ENCODE measurements at regions not wholly inside any gene's neighbourhood (a gene's known extent, or its start where the extent isn't known, plus 50 kb on each side); places are given as distances from the start of the nearest gene placed in this dataset.
"Not testable (repeated sequence)": the region's sequence is repeated elsewhere in the genome, so short reads cannot be mapped to it uniquely, and the experiment has no call there.

DNA sequence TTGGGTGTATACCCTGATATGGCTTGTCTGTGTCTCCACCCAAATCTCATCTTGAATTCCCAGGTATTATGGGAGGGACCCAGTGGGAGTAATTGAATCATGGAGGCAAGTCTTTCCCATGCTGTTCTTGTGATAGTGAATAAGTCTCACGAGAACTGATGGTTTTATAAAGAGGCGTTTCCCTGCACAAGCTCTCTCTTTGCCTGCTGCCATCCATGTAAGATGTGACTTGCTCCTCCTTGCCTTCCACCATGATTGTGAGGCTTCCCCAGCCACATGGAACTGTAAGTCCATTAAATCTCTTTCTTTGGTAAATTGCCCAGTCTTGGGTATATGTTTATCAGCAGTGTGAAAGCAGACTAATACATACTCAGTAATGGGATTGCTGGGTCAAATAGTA is 96.4 kb downstream of the UTRN start:
- not testable (repeated sequence) for H3K27me3 ChIP-seq (ENCODE audit: control insufficient read depth, insufficient read depth, low read length); H3K4me3 ChIP-seq (ENCODE audit: low read length); H3K9me3 ChIP-seq (ENCODE audit: control insufficient read depth, low read length); H3K9ac ChIP-seq (ENCODE audit: low read length); H3K36me3 ChIP-seq (ENCODE audit: control insufficient read depth, insufficient read depth, low read length)
- H3K4me1 ChIP-seq (ENCODE audit: control insufficient read depth, insufficient read depth, low read length): peaks cover 32% of the 10 kb centered on the region

DNA sequence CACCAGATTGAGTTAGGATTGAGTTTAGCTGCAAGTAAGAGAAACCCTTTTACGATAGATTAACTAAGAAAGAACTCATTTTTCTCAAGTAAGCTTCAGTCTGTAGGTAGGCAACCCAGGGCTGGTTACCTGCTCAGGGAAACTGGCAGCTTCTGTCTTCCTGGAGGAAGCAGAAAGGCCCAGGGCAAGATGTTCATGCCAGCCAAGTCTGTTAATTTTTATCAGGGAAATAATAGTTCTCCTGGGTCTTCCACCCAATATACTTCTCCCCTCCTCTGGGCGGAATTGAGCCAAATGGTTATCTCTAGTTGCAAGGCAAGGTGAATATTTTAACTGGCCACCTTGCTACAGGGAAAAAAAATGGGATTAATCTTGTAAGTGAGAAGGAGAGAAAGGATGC is 98.2 kb downstream of the UTRN start:
- peaks cover 15% of the 10 kb centered on the region for H3K4me1 ChIP-seq (ENCODE audit: control insufficient read depth, insufficient read depth, low read length)
- no peaks in the 10 kb centered on the region for H3K27me3 ChIP-seq (ENCODE audit: control insufficient read depth, insufficient read depth, low read length)
- H3K36me3 ChIP-seq (ENCODE audit: control insufficient read depth, insufficient read depth, low read length): no peaks in the 10 kb centered on the region
- no peaks in the 10 kb centered on the region for H3K9me3 ChIP-seq (ENCODE audit: control insufficient read depth, low read length)
- H3K4me3 ChIP-seq (ENCODE audit: low read length): no peak overlapping the region
- H3K9ac ChIP-seq (ENCODE audit: low read length): no peak overlapping the region

DNA sequence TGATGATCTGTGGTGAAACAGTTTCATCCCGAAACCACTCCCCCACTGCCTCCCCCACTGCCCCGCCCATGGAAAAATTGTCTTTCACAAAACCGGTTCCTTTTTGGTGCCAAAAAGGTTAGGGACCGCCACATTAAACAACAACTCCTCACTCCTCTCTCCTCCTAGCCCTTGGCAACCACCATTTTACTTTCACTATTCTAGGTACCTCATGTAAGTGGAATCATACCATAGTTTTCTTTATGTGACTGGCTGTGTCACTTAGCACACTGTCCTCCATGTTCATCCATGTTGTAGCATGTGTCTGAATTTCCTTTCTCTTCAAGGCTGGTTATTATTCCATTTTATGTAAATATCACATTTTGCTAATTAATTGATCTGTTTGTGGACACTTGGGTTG is 99.3 kb downstream of the UTRN start:
- Histone ChIP-seq H3K4me1 (ENCODE audit: control insufficient read depth, insufficient read depth, low read length) (peaks cover 4% of the 10 kb centered on the region), H3K9ac (ENCODE audit: low read length) (no peak overlapping the region), H3K4me3 (ENCODE audit: low read length) (no peak overlapping the region), H3K27me3 (ENCODE audit: control insufficient read depth, insufficient read depth, low read length) (no peaks in the 10 kb centered on the region), H3K36me3 (ENCODE audit: control insufficient read depth, insufficient read depth, low read length) (no peaks in the 10 kb centered on the region), H3K9me3 (ENCODE audit: control insufficient read depth, low read length) (no peaks in the 10 kb centered on the region)

GRCh38 chr6:144389474-144389873 is 104.3 kb downstream of the UTRN start:
- H3K36me3 ChIP-seq (ENCODE audit: control insufficient read depth, insufficient read depth, low read length); H3K4me1 ChIP-seq (ENCODE audit: control insufficient read depth, insufficient read depth, low read length); H3K4me3 ChIP-seq (ENCODE audit: low read length); H3K9me3 ChIP-seq (ENCODE audit: control insufficient read depth, low read length); H3K9ac ChIP-seq (ENCODE audit: low read length); H3K27me3 ChIP-seq (ENCODE audit: control insufficient read depth, insufficient read depth, low read length): not testable (repeated sequence)

DNA sequence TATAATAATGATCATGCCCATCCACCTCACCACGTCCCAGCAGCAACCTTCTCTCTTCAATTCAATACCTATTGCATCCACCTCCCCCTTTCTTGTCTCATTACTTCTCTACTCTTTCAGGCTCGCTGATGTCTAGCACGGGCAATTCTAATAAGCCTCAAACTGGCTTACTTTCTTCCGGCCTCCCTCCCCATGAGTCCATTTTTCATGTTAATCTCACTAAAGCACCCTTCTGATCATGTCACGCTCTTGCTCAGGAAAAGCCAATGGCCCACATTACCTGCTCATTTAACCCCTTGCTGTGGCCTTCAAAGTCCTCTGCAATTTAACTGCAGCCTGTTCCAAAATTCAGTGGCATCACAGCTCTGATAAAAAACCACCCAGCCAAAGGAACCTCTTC is 105.1 kb downstream of the UTRN start:
- no peak overlapping the region for H3K4me3 ChIP-seq (ENCODE audit: low read length)

GRCh38 chr6:144390886-144391285 is 105.8 kb downstream of the UTRN start:
- no peaks in the 10 kb centered on the region for H3K36me3 ChIP-seq (ENCODE audit: control insufficient read depth, insufficient read depth, low read length)
- H3K4me1 ChIP-seq (ENCODE audit: control insufficient read depth, insufficient read depth, low read length): no peaks in the 10 kb centered on the region
- H3K9ac ChIP-seq (ENCODE audit: low read length): no peak overlapping the region
- no peak overlapping the region for H3K4me3 ChIP-seq (ENCODE audit: low read length)
- H3K9me3 ChIP-seq (ENCODE audit: control insufficient read depth, low read length): no peaks in the 10 kb centered on the region
- H3K27me3 ChIP-seq (ENCODE audit: control insufficient read depth, insufficient read depth, low read length): no peaks in the 10 kb centered on the region

More for the DNA sequence above, 105.1 kb downstream of the UTRN start:
- Histone ChIP-seq H3K9me3 (ENCODE audit: control insufficient read depth, low read length) (no peaks in the 10 kb centered on the region), H3K4me1 (ENCODE audit: control insufficient read depth, insufficient read depth, low read length) (no peaks in the 10 kb centered on the region), H3K36me3 (ENCODE audit: control insufficient read depth, insufficient read depth, low read length) (no peaks in the 10 kb centered on the region), H3K27me3 (ENCODE audit: control insufficient read depth, insufficient read depth, low read length) (no peaks in the 10 kb centered on the region), H3K9ac (ENCODE audit: low read length) (no peak overlapping the region)

DNA sequence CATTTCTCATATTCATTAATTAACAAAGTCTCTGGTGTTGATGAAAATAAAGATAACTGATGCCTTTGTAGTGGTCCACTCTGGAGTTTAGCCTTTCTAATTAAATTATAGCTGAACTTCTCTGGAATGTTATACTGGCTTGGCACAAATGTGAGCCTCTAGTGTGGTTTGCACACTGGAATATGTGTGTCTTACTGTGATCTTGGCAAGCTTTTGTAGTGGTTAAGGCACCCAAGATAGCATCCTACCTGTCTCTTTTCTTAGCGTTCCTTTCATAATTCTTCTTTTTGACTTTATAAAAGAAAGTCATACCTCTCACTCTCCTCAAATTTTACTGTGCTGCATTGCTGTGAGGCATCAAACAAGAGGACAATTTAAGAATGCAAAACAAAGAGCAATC is 107.4 kb downstream of the UTRN start:
- H3K9ac ChIP-seq (ENCODE audit: low read length): no peak overlapping the region
- no peaks in the 10 kb centered on the region for H3K27me3 ChIP-seq (ENCODE audit: control insufficient read depth, insufficient read depth, low read length)
- H3K9me3 ChIP-seq (ENCODE audit: control insufficient read depth, low read length): no peaks in the 10 kb centered on the region
- H3K4me3 ChIP-seq (ENCODE audit: low read length): no peak overlapping the region
- no peaks in the 10 kb centered on the region for H3K4me1 ChIP-seq (ENCODE audit: control insufficient read depth, insufficient read depth, low read length)
- H3K36me3 ChIP-seq (ENCODE audit: control insufficient read depth, insufficient read depth, low read length): no peaks in the 10 kb centered on the region

- Histone ChIP-seq H3K27me3 (ENCODE audit: control insufficient read depth, insufficient read depth, low read length) (no peaks in the 10 kb centered on the region), H3K4me3 (ENCODE audit: low read length) (no peak overlapping the region), H3K9me3 (ENCODE audit: control insufficient read depth, low read length) (no peaks in the 10 kb centered on the region), H3K4me1 (ENCODE audit: control insufficient read depth, insufficient read depth, low read length) (no peaks in the 10 kb centered on the region), H3K36me3 (ENCODE audit: control insufficient read depth, insufficient read depth, low read length) (no peaks in the 10 kb centered on the region), H3K9ac (ENCODE audit: low read length) (no peak overlapping the region)
Measured at GRCh38 chr6:144394210-144394609, 109.1 kb downstream of the UTRN start.

DNA sequence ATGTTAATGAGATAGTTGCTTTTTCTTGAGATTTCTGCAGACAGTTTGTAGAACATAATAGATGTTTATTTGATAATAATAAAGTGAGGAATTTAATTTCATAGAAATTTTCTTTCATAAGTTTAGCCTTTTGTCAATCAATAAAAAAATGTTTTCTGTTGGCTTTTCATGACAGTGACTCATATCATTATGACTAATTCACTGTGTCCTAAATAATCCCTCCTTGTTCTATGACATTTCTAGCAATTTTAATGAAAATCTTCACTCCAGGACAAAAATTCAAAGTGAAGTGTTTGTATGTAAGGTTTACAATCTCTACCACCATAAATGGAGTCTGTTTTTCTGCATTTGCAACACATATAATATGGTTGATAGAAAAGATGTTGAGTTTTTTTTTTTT is 109.9 kb downstream of the UTRN start:
- no peaks in the 10 kb centered on the region for H3K4me1 ChIP-seq (ENCODE audit: control insufficient read depth, insufficient read depth, low read length)
- H3K4me3 ChIP-seq (ENCODE audit: low read length): no peak overlapping the region
- no peak overlapping the region for H3K9ac ChIP-seq (ENCODE audit: low read length)

GRCh38 chr6:144395826-144396225 is 110.7 kb downstream of the UTRN start:
- H3K4me1 ChIP-seq (ENCODE audit: control insufficient read depth, insufficient read depth, low read length): no peaks in the 10 kb centered on the region
- no peaks in the 10 kb centered on the region for H3K36me3 ChIP-seq (ENCODE audit: control insufficient read depth, insufficient read depth, low read length)
- H3K9me3 ChIP-seq (ENCODE audit: control insufficient read depth, low read length): no peaks in the 10 kb centered on the region

More for the DNA sequence above, 109.9 kb downstream of the UTRN start:
- Histone ChIP-seq H3K27me3 (ENCODE audit: control insufficient read depth, insufficient read depth, low read length) (no peaks in the 10 kb centered on the region), H3K9me3 (ENCODE audit: control insufficient read depth, low read length) (no peaks in the 10 kb centered on the region), H3K36me3 (ENCODE audit: control insufficient read depth, insufficient read depth, low read length) (no peaks in the 10 kb centered on the region)

DNA sequence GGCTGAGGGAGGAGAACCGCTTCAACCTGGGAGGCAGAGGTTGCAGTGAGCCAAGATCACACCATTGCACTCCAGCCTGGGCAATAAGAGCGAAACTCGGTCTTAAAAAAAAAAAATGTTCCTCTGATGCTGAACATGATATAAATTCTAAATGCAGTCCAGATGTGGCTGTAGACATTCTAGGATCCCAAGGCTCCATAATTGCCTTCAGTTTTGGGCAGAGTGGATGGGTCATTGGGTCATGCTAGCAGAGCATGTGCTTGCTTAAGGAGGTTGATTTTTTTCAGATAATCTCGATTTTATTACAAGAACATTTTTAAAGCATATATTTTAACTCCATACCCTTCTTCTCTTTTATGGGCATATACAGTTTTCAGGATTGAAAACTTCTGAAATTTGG is 112.0 kb downstream of the UTRN start:
- Histone ChIP-seq H3K4me3 (ENCODE audit: low read length) (no peak overlapping the region), H3K9me3 (ENCODE audit: control insufficient read depth, low read length) (no peaks in the 10 kb centered on the region), H3K27me3 (ENCODE audit: control insufficient read depth, insufficient read depth, low read length) (no peaks in the 10 kb centered on the region), H3K4me1 (ENCODE audit: control insufficient read depth, insufficient read depth, low read length) (peaks cover 3% of the 10 kb centered on the region), H3K36me3 (ENCODE audit: control insufficient read depth, insufficient read depth, low read length) (no peaks in the 10 kb centered on the region), H3K9ac (ENCODE audit: low read length) (no peak overlapping the region)

More at GRCh38 chr6:144395826-144396225, 110.7 kb downstream of the UTRN start:
- Histone ChIP-seq H3K27me3 (ENCODE audit: control insufficient read depth, insufficient read depth, low read length) (no peaks in the 10 kb centered on the region), H3K4me3 (ENCODE audit: low read length) (no peak overlapping the region), H3K9ac (ENCODE audit: low read length) (no peak overlapping the region)

- no peaks in the 10 kb centered on the region for H3K9me3 ChIP-seq (ENCODE audit: control insufficient read depth, low read length)
- H3K9ac ChIP-seq (ENCODE audit: low read length): no peak overlapping the region
- H3K4me1 ChIP-seq (ENCODE audit: control insufficient read depth, insufficient read depth, low read length): peaks cover 3% of the 10 kb centered on the region
- H3K27me3 ChIP-seq (ENCODE audit: control insufficient read depth, insufficient read depth, low read length): no peaks in the 10 kb centered on the region
- no peak overlapping the region for H3K4me3 ChIP-seq (ENCODE audit: low read length)
- no peaks in the 10 kb centered on the region for H3K36me3 ChIP-seq (ENCODE audit: control insufficient read depth, insufficient read depth, low read length)
Measured at GRCh38 chr6:144400321-144400720, 115.2 kb downstream of the UTRN start.

Measured in mucosa of stomach (tissue), 1 donor.